NCI-H2196 treated with DMSO at 0.1 percent for 48 hours (cell line): ENCODE measurements at regions not wholly inside any gene's neighbourhood (a gene's known extent, or its start where the extent isn't known, plus 50 kb on each side); places are given as distances from the start of the nearest gene placed in this dataset.

Source experiments
- DNase-seq: peaks from one replicate; lab custom pipeline; 2025; ENCODE audit not compliant: unreplicated experiment; lab: John Stamatoyannopoulos, UW

DNA sequence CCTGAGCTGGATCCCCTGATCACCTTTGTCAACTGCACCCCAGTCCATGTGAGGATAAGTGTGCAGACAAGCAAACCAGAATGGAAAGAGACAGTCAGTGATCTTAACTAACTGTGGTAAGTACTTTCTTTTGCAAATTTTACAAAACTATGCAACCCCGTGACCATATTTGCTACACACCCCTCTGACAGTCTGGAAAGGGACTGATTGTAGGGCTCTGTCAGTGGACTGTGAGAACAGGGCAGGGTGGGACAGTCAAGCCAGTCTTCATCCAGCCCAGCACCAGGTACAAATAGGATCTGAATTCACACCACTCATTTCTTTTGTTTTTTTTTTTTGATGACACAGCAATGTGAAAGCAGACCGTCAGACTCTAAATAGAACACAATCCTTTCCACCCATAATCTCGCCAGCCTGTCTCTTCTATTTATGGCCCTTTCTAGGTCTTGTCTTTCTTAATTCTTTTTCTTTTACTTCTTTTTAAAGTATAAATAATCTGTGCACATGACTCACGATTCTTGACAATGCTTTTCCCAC is 165.6 kb downstream of the ARL6IP6 start:
- no peak for DNase-seq

DNA sequence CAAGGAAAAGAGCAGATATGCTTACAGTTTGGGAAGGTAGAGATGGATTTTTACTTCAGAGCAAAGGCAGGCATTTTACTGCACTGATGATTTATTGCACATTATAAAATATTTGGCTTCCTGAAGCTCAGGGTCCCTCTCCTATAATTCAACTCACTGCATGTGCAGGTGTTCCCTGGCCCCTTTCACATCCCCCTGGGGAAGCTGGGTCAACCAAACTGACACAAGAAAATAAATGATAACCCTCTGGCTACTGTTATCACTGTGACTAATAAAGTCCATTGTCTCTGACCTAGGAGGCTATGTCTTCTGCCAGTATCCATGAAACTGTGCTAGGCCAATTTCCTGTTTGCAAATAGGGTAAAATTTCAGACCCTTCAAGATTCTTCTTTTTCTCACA is 163.1 kb downstream of the ARL6IP6 start:
- DNase-seq: no peak

- DNase-seq: no peak
These were observed 160.9 kb downstream of the ARL6IP6 start for GRCh38 chr2:152879275-152879674.

DNA sequence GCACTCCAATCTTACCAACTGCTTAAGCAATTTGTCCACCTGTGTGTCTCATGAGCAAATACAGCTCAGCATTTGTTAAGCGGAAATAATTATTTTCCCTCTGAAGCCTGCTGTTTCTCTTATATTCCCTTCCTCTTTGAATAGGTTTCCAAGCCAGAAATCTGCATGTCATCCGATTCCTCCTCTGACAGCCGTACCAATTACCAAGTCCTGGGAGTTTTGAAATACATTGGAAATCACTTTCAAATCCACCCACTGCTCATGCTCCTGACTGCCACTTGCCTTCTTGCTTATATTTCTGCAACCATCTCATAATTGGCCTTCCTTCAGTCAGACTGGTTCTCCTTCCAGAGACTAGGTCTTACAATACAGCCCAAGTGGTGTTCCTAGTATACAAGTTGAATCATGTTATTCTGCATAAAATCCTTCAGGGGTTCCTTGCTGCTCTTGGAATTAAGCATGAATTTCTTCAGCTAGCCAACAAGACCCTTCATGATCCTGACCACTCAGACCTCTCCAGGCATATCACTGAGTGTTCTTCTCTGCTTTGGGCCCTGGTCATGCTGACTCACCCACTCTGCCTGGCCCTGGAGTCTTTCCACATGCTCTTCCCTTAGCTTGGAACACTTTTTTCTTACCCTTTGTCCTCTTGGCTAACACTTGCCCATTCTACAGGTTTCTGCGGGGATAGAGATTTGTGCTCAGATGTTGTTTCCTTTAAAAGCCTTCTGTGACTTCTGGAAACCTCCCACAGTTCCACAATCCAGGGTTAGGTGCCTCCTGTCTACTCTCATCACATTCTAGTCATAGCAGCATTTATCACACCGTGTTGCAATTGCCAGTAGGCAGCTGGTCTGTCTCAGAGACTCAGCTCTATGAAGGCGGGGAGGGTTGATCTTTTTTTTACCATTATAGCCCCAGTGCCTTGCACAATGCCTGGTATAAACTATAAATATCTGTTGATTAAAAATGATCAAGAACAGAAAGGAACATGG is 157.6 kb downstream of the ARL6IP6 start:
- DNase-seq: no peak

DNA sequence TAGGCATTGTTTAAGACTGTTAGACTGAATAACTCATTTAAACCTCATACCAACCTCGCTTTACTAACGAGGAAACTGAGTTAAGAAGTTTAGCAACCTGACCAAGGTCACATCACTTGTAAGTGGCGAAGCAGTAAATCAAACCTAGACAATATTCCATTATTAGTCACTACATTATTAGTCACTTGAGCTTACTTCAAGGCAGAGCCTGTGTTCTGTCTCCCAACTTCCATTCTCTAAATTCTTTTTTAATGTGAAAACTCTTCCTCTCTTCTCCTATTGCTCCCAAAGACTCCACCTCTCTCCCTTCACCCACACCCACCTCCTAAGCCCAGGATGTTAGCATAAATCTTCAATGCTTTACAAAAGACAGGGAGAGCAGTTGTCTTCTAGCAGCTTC is 156.5 kb downstream of the ARL6IP6 start:
- DNase-seq: no peak

- DNase-seq: no peak
These were observed 151.8 kb downstream of the ARL6IP6 start for GRCh38 chr2:152870239-152870638.

- DNase-seq: no peak
These were observed 149.0 kb downstream of the ARL6IP6 start for GRCh38 chr2:152867397-152867796.

GRCh38 chr2:152864601-152865149 is 146.3 kb downstream of the ARL6IP6 start:
- no peak for DNase-seq

GRCh38 chr2:152863826-152864225 is 145.4 kb downstream of the ARL6IP6 start:
- DNase-seq: no peak

DNA sequence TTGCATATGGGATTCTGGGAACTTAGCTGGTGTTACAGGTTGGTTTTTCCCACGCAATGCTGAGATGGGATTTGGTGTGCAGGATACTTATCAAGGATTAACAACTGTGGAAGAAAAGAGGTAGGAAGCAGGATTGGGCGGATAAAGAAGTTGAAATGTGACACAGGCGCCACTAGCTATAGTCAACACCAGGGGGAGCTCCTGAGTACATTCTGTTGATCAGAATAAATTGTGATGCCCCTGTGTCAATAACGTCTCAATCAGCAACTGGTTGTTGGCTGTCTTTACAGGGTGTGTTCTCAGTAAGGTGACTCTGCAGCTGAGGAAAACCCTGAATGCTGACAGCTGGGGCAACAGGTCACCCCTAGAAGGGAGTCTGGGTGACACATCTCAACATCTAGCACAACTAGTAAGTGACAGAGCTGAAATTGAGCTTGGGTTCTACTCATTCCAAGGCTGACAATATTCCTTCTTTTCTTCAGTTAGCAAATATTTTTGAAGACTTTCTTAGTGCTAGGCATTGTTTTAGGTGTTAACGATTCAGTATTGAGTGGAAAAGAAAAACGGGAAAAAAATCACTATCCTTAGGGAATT is 143.0 kb downstream of the ARL6IP6 start:
- DNase-seq: no peak

DNA sequence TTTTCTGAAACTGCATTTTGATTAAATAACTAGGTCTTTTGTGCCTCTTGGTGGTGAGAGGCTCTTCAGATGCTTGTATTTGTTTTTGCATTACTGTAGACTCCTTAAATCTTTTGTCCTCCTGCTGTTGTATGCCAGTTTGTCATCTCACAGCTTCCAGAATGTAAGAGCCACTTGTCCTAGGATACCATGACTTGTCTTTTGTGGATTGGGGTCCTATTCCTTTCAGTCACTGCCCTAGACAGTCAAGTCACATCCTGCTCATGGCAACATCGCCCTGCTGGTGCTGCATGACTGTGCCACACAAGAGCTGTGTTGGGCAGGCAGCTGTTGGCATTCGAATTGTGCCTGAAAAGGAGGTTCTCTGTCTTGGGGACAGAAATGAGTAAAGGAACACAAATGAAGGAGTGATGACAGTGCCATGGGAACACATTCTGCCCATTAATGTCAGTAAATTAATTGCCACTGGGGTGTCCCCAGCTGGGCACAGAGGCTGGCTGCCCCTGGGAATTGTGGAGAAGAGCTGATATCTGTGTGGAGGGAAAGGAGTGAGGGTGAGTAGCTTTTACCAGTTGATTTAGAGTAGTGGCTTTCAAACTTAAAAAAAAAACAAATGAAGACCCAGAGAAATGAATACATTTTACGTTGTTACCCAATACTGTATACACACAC is 140.3 kb downstream of the ARL6IP6 start:
- no peak for DNase-seq

DNA sequence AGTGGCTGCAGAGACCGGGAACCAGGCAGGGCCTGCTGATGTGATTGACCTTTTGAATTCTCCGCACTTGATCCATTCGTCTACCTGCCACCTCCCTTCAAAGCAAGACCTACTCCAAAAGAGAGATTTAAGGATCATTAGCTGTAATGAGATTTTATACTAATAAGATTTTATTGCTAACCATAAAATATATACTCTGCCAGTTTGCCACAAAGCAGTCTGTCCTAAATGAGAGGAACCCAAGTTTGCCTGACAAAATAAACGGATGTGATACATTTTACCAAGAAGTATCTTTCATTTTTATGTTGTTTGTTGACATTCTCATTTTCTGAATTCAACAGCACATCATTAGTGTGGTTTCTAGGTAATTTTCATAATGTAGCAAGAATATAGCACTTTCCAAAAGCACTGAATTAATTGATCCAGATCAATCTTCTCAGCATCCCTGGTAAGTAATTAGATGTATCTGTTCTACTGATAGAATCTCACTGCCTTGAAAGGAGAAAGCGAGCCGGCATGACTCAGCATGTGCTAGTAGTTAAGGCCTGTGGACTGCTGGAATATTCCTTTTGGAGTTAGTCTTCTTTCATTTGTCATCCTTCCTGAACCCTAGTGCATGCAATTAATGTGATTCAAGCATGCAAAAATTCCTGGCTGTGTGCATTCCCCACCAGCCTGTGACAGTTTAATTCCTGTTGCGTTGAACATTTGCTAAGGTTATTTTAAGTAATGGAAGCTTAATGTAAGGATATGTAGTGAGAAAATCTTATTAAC is 128.5 kb downstream of the ARL6IP6 start:
- no peak for DNase-seq

DNA sequence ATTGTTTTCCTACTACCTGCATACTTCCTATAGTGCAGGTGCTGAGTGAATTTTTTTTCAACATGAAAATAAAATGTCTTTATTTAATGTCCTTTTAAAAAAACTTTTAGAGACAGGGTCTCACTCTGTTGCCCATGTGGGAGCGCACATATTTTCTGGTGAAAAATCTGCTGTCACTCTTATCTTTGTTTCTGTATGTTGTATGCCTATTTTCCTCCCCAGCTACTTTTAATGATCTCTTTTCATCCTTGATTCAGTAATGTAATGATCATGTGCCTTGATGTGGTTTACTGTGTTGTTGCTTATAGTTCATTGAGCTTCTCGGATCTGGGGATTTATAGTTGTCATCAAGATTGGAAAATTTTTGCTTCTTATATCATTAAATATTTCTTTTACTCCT is 117.3 kb downstream of the ARL6IP6 start:
- no peak for DNase-seq

- no peak for DNase-seq
These were observed 109.5 kb downstream of the ARL6IP6 start for GRCh38 chr2:152827944-152828343.

DNA sequence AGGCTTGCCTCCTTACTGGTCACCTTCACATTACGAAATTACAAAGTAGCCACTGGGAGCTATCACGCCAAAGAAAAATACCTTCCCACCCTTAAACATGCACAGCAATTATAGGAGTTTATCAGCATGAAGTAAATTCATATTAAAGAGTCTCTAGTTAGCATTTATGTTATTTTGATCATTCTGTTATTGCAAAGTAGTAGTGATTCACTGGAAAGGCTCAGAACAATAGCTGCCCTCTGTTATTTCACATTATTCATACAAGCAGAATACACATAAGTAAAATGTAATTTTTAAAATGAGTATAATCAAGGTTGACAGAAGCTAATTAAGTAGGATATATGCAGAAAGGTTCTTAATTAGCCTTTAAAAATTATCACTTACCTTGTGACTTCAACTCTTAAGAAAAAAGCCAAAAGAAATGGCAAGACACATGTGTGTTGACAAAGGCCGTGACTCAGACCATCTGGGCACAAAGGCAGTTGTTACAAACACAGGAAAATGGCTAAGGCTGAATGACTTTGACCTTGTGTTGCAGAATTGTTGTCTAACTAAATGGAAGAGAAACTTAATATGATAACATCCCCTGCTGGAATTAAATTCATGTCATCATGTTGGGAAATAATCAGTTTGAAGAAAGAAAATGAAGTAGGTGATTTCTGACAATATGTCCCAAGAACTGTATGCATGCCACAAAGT is 108.3 kb downstream of the ARL6IP6 start:
- DNase-seq: no peak

GRCh38 chr2:152825834-152826233 is 107.4 kb downstream of the ARL6IP6 start:
- no peak for DNase-seq

DNA sequence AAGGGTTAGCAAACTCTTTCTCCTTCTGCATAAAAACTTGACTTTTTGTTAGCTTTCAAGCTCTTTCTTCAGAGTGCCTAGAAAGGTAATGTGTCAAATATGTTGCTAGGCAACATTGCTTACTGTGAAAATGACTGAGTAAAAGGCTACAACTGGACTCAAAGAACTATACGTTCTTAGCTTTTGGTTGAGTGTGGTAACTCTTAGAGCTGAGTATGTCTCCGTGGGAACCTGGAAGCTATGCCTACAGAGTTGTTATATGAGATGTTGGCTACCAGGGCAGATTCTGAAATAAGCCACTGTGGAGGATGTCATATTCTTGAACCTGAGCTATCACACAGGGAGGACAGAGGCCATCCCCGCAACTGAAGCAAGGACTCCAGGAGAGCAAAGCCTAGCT is 105.5 kb downstream of the ARL6IP6 start:
- DNase-seq: no peak

- DNase-seq: no peak
These were observed 104.3 kb downstream of the ARL6IP6 start for GRCh38 chr2:152822676-152823075.

DNA sequence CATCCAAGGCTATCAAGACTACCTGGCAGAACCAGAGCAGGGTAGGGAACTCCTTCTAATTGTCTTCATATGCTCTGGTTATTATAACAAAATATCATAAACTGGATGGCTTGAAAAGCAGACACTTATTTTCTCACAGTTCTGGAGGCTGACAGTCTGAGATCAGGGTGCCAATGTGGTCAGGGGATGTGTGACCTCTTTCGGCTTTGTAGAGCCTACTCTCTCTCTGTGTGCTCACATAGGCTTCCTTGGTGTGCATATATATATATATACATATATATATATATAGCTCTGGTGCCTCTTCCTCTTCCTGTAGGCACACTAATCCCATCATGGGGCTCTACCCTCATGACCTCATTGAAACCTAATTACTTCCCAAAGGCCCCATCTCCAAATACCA is 101.6 kb downstream of the ARL6IP6 start:
- DNase-seq: no peak
